ENCODE measurements at regions not wholly inside any gene's neighbourhood (a gene's known extent, or its start where the extent isn't known, plus 50 kb on each side); places are given as distances from the start of the nearest gene placed in this dataset.
"Not testable (repeated sequence)": the region's sequence is repeated elsewhere in the genome, so short reads cannot be mapped to it uniquely, and the experiment has no call there.

GRCh38 chr17:70327279-70327678, 157.9 kb downstream of the KCNJ2 start:
- DNase-seq, result no peak

GRCh38 chr17:70327723-70328122, 158.4 kb downstream of the KCNJ2 start:
- no peak for DNase-seq

- DNase-seq, result no peak
Measured at GRCh38 chr17:70329721-70330120, 160.4 kb downstream of the KCNJ2 start.

- DNase-seq, result not testable (repeated sequence)
Measured at GRCh38 chr17:70331066-70331465, 161.7 kb downstream of the KCNJ2 start.

- peak; percentile 85 for DNase-seq
Measured at GRCh38 chr17:70332356-70333210, 163.3 kb downstream of the KCNJ2 start.

GRCh38 chr17:70336411-70336810, 167.1 kb downstream of the KCNJ2 start:
- no peak for DNase-seq

- DNase-seq, result no peak
Measured at GRCh38 chr17:70338946-70339354, 169.6 kb downstream of the KCNJ2 start.

GRCh38 chr17:70343114-70343513, 173.8 kb downstream of the KCNJ2 start:
- DNase-seq, result no peak

- DNase-seq, result no peak
Measured at GRCh38 chr17:70344386-70345060, 175.2 kb downstream of the KCNJ2 start.

GRCh38 chr17:70345061-70345460, 175.7 kb downstream of the KCNJ2 start:
- no peak for DNase-seq

- no peak for DNase-seq
Measured at GRCh38 chr17:70352834-70353233, 183.5 kb downstream of the KCNJ2 start.

- DNase-seq, result no peak
Measured at GRCh38 chr17:70353408-70354092, 184.2 kb downstream of the KCNJ2 start.

- no peak for DNase-seq
Measured at GRCh38 chr17:70355185-70355584, 185.9 kb downstream of the KCNJ2 start.

GRCh38 chr17:70357190-70357589, 187.9 kb downstream of the KCNJ2 start:
- DNase-seq, result no peak

- no peak for DNase-seq
Measured at GRCh38 chr17:70365091-70365583, 195.8 kb downstream of the KCNJ2 start.

- DNase-seq, result no peak
Measured at GRCh38 chr17:70366386-70366785, 197.1 kb downstream of the KCNJ2 start.

- no peak for DNase-seq
Measured at GRCh38 chr17:70368011-70368410, 198.7 kb downstream of the KCNJ2 start.

GRCh38 chr17:70369391-70369790, 200.1 kb downstream of the KCNJ2 start:
- no peak for DNase-seq

GRCh38 chr17:70370816-70371215, 201.5 kb downstream of the KCNJ2 start:
- no peak for DNase-seq

- DNase-seq, result no peak
Measured at GRCh38 chr17:70373369-70373768, 204.0 kb downstream of the KCNJ2 start.

GRCh38 chr17:70374496-70374895, 205.2 kb downstream of the KCNJ2 start:
- no peak for DNase-seq

- DNase-seq, result no peak
Measured at GRCh38 chr17:70375406-70375805, 206.1 kb downstream of the KCNJ2 start.

All from NCI-H1436 treated with DMSO at 0.1 percent for 48 hours (cell line).